ENCODE measurements at regions not wholly inside any gene's neighbourhood (a gene's known extent, or its start where the extent isn't known, plus 50 kb on each side); places are given as distances from the start of the nearest gene placed in this dataset.

DNA sequence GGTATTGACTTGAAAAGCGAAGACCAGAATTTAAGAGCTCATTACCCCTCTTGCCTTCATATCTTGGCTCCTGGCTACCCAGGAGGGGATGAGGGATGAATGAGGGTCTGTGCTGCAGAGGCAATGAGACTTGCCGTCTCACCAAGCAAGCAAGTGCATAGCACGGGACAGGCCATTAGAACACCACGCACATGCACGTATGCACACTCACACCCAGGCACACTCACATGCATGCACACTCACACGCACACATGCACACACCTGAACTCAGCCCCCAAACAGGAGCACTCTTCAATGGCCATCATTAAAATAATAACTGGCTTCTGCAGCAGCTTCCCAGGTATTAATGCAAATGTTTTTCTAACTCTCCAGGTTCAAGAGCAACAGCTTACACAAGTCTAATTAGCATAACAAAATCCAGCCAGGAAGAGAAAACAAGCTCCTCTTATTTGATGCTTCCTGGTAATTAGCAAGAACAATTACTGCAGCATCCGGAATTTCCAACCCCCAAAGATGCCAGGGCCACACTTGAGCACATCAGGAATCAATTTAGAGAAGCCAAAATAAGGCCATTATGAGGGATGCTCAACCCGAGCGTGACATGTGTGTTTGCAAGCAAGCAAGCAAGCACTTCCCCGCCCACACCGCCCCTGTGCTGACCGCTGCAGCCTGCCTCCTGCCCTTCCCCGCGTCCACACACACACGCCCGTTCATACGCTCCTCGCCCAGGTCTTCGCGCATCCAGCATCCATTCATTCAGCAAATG lies 171.6 kb upstream of the TNRC6C start:
- H3K4me3 ChIP-seq = no peak overlapping the region

DNA sequence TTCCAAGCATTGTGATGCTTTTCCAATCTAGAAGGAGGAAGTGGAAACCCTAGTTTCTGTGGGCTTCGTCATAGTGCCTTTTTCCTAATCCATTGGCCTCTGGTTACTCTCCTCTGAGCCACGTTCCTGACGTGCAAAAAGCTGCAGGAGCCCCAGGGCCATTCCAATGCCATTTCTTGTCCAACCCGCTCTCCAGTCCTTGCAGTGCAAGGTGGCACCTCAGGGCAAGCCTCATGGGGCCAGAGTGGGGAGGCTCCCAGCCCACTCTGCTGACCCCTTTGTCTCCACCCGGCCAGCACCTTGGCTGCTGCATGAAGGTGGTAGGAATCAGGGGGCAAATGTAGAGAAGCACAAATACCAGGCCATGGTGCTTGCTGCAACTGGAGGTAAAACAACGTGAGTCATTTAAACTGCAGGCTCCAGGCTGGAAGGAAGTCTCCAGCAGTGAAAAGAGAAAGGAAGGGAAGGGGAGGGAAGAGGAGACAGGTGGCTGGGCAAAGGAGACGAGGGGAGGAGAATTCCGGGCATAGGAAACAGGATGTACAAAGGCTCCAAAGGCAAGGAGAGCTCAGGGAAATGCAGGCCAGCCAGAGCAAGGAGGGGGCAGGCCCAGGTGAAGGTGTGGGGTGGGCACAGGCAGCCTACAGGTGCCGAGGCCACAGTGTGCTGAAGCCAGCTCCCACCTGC lies 168.2 kb upstream of the TNRC6C start:
- FAIRE-seq = no peak
- 42 to 54% methylated on average over 9 of the region's 9 CpGs for WGBS, 2 donors
- no peaks in the 10 kb centered on the region for H3K9me3 ChIP-seq
- H3K36me3 ChIP-seq = no peaks in the 10 kb centered on the region
- no peak for ATAC-seq
- no peaks in the 10 kb centered on the region for H3K4me1 ChIP-seq
- TF ChIP-seq, protein P1, sequence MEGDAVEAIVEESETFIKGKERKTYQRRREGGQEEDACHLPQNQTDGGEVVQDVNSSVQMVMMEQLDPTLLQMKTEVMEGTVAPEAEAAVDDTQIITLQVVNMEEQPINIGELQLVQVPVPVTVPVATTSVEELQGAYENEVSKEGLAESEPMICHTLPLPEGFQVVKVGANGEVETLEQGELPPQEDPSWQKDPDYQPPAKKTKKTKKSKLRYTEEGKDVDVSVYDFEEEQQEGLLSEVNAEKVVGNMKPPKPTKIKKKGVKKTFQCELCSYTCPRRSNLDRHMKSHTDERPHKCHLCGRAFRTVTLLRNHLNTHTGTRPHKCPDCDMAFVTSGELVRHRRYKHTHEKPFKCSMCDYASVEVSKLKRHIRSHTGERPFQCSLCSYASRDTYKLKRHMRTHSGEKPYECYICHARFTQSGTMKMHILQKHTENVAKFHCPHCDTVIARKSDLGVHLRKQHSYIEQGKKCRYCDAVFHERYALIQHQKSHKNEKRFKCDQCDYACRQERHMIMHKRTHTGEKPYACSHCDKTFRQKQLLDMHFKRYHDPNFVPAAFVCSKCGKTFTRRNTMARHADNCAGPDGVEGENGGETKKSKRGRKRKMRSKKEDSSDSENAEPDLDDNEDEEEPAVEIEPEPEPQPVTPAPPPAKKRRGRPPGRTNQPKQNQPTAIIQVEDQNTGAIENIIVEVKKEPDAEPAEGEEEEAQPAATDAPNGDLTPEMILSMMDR (IDR thresholded peaks at IDR 0.05) = no peak
- intact Hi-C loops (cut with DNase I) = no loop called here
- H3K27me3 ChIP-seq = no peaks in the 10 kb centered on the region
- no peak for DNase-seq
- no peak overlapping the region for H3K27ac ChIP-seq
- H3K4me3 ChIP-seq = no peak overlapping the region

More for the DNA sequence above, 171.6 kb upstream of the TNRC6C start:
- WGBS, 2 donors = 26 to 30% methylated on average over 20 of the region's 20 CpGs
- H3K27me3 ChIP-seq = no peaks in the 10 kb centered on the region
- H3K4me1 ChIP-seq = no peaks in the 10 kb centered on the region
- H3K36me3 ChIP-seq = no peaks in the 10 kb centered on the region
- TF ChIP-seq, protein P1 (IDR thresholded peaks at IDR 0.05) = no peak
- H3K9me3 ChIP-seq = no peaks in the 10 kb centered on the region
- ATAC-seq (no peak), FAIRE-seq (no peak), DNase-seq (no peak)
- H3K27ac ChIP-seq = no peak overlapping the region
- intact Hi-C loops (cut with DNase I) = no loop called here

DNA sequence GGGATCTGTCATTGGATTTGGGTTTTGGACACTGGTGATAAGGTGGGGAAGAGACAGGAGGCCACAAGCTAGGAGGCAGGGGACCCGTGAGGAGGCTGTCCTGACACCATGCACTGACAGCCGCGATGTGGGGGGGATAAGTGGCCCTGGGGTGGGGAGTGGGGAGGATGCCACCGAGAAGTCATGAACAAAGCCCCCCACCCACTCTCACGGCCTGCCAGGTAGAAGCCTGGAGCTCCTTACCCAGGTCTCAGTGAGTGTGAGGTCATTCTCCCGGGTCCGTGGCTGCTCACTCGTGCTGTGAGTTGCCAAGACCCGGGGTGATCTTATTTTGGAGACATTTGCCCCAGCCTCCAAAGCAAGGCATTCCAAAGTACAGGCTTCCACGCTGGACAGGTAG lies 165.9 kb upstream of the TNRC6C start:
- DNase-seq = no peak
- TF ChIP-seq, protein P1 (IDR thresholded peaks at IDR 0.05) = no peak
- Histone ChIP-seq H3K36me3 (no peaks in the 10 kb centered on the region), H3K4me1 (no peaks in the 10 kb centered on the region), H3K27me3 (no peaks in the 10 kb centered on the region), H3K4me3 (no peak overlapping the region), H3K9me3 (no peaks in the 10 kb centered on the region), H3K27ac (no peak overlapping the region)
- FAIRE-seq = no peak
- 54 to 76% methylated on average over 10 of the region's 10 CpGs for WGBS, 2 donors
- no peak for ATAC-seq
- intact Hi-C loops (cut with DNase I) = no loop called here

DNA sequence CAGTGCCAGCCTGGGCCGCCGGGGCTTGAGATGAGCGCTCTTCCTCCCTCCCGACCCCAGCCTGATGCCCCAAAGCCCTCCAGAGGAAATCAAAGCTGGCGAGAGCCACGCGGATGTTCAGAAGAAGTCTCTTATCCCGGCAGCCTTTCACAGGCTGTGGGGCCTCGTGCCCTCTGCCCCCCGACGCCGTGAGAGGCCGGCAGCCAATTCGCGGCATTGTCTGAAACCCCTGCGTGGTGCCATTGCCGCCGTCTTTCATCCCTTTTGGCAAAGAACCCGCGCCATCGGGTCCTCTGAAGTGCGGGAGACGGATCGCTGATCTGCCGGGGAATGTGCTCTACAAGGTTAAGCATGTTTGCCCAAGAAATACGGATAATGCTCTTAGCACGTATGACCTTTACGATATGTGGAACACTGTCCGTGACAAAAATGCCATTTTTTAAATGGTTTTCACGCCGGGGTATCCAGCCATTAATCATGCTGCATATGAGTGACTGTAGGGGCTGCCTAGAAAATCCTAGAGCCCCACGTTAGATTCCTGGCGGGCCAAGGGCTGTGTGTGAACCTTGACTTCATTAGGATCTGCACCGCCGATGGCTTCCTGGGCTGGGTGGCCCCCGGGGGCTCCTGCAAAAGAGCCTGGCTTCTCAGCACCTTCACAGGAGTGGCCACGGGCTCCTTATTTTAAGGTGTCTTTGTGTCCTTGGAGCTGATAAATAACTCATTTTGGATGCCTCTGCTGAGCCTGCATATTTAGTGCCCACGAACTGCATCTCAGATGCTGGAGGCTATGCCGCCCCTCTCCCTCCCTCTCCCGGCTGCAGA lies 165.1 kb upstream of the TNRC6C start:
- Histone ChIP-seq H3K36me3 (no peaks in the 10 kb centered on the region), H3K9me3 (no peaks in the 10 kb centered on the region), H3K4me3 (no peak overlapping the region), H3K27ac (no peak overlapping the region), H3K4me1 (no peaks in the 10 kb centered on the region), H3K27me3 (no peaks in the 10 kb centered on the region)
- TF ChIP-seq, protein P1 (IDR thresholded peaks at IDR 0.05) = no peak
- DNase-seq (no peak), ATAC-seq (no peak), FAIRE-seq (no peak)
- intact Hi-C loops (cut with DNase I) = no loop called here
- 29 to 39% methylated on average over 40 of the region's 40 CpGs for WGBS, 2 donors

All from pancreas (tissue), 10 donors.